Stimulated activated CD8-positive, alpha-beta memory T cell treated with anti-CD3 and anti-CD28 coated beads, Interleukin-4, amount 100 ng/mL, for 24 hours (primary cell): ENCODE measurements at regions not wholly inside any gene's neighbourhood (a gene's known extent, or its start where the extent isn't known, plus 50 kb on each side); places are given as distances from the start of the nearest gene placed in this dataset.

Experiments used
- DNase-seq: peaks from one replicate; pipeline ENCODE4 v3.0.0-alpha.2; 2020; ENCODE audit warnings: low read depth

DNA sequence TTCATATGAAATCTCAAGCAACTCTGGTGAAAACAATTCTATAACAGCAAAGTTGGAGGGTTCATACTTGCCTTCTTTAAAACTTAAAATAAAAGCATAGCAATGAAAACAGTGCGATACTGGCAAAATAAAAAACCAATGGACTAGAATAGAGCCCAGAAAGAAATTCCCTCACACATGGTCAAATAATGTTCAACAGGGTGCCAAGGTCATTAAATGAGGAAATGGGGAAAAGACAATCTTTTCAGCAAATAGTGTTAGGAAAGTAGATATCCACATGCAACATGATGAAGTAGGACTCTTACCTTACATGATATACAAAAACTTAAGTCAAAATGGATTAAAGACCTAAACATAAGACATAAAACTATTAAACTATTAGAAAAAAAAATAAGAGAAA, 970.2 kb upstream of the AGA start:
- no peak for DNase-seq

DNA sequence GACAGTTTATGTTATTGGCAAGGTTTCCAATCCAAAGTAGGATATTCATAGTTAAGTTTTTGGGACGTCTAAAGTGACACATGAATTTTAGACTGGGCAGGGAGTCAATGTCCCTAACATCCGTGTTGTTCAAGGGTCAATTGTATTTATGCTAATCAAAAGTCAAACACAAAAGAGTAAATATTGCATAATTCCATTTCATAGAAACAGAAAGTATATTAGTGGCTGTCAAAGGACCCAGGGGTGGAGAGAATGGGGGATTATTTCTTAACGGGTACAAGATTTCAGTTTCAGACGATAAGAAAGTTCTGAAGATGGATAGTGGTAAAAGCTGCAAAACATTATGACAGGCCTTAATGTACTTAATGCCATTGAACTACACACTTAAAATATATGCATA, 971.8 kb upstream of the AGA start:
- no peak for DNase-seq

DNA sequence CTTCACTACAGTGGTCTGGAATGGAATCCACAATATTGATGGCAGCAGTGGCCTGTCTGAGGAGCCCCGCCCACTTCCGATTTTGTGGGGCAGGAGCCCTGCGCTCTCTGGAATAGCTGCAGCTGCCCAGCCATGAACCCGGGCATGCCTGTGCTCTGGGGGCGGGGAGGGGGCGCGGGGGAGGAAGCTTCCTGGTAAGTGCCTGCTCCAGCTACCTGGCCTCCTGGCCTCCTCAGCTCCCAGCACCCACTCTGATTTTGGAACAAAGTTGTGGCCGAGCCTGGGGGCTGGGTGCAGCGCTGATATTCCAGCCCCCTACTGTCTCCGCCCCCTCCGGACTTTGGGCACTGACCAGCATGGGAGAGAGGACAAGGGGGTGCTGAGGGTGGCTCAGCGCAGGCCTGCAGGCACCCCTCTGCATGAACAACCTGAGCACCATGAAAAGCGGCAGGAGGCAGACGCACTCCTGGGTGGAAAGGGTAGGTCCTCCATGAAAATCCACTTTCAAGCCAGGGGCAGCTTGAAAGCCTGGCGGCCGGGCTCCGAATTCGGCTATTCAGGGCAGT, 972.7 kb upstream of the AGA start:
- DNase-seq, result no peak

DNA sequence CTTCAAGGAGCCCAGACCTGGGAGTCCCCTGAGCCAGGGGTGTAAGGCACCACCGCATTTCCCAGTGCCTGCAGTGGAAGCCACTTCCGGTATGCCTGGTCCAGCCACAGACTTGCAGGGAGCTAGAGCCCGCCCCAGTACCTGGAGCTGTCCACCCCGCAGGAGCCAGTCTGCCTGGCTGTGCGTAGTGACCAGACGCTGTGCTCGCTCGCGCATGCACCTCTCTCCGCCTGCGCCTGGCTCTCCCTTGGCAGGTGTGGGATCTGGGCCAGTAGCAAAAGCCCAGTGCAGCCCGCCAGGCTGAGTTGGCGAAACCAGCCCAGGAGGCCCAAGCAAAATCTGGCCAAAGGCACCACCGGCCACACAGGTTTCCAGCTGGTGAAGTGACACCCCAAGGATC, 973.7 kb upstream of the AGA start:
- no peak for DNase-seq

DNA sequence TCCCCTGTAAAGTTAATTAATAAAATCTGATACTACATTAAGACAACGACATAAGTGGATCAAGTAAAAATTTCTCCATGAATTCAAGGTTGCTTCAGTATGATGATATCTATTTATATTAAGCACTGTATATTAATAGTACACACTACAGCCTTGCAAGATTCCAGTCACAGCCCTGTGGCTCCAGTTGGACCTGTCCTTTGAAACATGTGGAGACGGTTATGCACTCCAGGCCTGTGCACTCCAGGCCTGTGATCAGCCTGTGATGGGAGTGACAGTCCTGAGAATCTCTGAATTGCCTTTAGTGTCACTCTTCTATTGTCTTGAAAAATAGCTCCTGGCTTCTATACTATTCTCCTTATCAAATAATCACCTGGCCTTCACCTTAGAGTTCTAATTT, 981.1 kb upstream of the AGA start:
- DNase-seq, result no peak

DNA sequence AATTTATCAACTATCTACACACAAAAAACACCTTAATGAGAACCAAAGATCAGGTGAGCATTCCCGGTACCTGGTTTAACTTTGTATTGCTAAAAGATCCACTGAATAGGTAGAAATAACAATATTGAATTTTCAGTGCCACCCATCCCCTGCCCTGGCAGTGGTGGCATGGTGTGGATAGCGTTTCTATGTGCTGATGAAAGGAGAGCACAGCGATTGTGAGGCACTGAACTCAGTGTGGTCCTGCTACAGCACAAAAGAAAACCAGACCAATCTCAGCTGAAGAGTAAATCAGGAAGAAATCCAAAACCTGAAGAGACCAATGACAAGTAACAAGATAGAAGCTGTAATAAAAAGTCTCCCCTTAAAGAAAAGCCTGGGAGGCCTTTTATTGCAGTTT, 984.6 kb upstream of the AGA start:
- no peak for DNase-seq

DNA sequence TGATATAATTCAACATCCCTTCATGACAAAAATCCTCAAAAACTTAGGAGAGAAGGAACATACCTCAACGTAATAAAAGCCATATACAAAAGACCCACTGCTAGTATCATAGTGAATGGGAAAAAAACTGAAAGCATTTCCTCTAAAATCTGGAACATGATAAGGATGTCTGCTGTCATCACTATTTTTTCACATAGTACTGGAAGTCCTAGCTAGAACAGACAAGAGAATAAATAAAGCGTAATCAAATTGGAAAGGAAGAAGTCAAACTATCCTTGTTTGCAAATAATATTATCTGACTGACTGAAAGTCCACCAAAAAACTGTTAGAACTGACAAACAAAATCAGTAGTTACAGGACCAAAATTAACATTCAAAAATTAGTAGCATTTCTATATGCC, 985.4 kb upstream of the AGA start:
- no peak for DNase-seq

DNA sequence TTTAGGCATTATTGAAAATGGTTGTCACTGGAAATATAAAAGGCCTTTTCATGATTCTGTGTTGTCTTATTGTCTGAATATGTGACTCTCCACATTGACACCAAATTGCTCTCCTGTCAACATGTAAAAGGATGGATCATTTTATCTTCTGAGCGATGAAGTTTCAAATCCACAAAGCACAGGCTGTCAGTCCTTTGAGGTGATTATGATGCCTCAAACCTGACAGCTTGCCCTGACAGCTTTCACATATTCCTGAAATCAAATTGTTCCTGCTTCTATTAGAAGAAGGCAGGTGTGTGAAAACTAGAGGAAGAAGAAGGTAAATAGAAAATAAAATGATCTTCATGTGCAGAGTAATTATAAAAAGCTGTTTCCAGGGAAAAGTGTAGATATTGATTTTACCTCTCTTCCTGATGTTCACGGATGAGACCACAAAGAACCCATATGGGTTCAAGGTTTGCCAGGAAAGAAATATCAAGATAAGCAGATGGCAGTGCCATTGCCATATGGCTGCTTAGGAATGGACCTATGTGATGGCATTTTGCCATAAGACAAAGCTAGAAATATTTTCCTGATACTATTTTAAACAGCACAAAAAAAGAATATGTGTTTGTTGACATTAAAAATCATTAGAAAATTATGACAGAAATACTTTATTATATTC, 1006.3 kb upstream of the AGA start:
- DNase-seq, result no peak

DNA sequence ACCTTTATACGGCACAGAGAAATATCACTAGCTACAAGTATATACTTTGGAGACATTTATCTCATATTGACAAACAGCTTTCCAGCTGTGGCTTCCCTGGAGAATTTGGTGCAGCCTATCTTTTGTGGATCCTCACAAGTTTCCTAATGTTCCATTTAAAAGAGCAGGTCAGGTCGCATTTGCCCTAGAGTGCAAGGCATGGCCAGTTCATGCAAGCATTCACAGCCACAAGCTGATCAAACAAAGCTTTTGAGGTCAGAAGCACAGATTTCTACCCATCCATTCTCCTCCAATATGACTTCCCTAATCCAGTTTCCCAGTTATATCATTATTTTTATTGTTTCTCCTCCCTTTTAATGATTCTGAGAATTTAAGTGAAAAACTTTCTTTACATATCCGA, 1008.4 kb upstream of the AGA start:
- DNase-seq, result no peak

DNA sequence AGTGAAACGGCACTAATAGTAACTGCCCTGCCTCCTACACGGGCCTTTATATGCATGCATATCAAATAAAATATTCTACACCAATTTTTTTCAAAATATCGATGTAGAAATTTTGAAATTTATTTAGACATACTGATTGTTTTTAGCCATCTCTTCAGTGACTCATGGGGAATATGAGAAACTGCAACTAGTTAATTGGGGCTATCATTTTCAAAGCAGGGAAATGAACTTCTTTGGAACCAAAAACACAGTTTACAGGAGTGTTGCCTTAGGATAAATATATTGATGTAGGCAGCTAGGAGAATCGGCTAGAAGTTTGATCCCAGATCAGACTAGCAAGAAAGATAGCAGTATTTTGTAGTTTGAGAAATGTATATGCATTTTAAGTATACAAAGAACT, 1010.8 kb upstream of the AGA start:
- DNase-seq, result no peak

DNA sequence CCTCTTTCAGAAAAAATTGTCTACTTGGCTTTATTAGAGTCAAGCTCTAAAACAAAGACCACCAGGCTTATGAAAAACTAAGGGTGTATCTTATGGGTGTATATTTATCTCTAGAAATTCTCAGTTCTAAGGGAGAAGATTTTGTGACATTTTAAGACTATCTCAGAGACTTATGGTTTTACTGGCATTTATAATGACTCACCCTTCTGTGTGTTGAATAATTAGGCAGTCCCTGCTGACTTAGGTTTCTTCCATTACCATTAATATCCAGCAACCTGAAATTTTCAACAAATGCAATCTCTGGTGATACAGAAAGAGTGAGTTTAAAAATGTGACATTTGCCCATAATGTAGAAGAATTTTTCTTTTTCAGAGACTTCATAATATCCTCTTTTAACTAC, 1015.0 kb upstream of the AGA start:
- no peak for DNase-seq

DNA sequence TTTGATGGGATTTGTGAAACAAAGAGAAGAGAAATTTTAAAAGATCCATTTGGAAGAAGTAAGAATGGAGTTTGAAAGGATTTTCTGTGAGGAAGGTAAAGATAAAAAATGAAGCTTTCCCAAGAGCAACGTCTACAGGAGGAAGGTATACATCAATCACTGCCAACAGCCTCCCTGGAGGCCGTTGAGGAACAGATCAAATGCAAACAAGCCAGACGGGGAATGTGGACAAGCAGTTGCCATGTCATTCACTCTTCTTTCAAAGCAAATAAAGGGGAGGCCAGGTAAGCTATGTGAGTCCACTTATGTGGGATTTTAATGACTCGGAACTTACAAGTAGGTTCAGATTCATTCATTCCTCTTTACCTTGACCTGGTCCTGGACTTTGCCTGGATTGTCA, 1020.5 kb upstream of the AGA start:
- DNase-seq, result no peak

DNA sequence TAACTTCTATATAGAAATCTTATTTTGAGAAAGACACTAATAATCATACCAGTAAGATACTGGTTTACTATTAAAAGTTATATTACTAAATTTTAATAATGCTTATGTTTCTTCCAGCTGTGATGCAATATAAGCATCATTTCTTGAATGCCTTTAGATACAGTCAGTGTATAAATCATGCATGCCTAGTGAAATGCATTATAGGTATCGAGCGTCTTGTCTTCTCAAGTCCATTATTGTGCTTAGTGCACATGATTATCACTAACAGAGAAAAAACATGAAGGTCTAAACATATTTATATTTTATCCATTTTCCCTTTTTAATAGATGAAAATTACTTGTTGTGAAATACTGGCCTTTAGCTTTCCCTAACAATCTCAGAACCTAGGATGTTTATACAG, 1021.5 kb upstream of the AGA start:
- no peak for DNase-seq

DNA sequence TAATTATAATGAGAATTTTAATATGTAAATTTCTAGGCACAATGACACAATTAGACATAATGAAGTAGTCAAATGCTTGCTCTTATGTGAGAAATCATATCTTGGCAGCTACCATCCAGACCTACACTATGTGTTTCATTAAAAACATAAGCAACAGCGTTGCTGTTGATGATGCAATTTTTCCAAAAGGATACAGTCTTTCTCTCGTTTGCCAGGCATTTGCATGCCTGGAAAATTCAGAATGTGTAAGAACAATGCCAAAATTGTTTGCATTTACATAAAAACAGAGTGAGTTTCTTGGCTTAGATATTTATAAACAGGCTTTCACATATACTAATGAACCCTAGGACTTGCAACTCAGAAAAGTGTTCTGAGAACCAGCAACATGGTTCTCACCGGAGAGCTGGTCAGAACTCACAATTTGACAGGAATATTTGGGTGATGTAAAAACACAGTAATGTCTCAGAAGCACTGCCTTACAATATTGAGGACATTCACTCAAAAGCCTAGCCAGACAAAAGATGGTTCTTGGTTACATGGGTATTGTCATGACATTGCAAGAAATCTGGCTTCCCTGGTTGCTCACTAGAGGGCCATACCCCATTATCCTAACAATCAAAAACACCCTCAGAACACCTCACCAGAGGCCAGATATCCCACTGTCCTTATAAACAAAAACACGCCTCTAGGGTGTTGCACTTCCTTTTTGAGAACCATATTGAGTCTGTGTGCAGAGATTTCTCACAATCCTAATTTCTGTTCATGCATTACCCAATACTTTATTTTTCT, 1029.0 kb upstream of the AGA start:
- no peak for DNase-seq

DNA sequence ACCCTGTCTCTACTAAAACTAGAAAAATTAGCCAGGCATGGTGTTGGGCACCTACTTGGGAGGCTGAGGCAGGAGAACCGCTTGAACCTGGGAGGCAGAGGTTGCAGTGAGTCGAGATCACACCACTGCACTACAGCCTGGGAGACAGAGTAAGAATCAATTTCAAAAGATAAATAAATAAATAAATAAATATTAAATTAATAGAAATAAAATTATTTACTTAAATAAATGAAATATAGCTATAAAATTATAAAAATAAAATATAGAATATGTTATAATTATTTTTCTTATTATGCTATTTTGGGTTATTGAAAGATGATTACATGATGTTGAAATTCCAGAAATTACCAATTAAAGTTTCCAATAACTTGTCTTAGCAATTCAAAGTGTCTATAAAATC, 1029.8 kb upstream of the AGA start:
- DNase-seq, result no peak

DNA sequence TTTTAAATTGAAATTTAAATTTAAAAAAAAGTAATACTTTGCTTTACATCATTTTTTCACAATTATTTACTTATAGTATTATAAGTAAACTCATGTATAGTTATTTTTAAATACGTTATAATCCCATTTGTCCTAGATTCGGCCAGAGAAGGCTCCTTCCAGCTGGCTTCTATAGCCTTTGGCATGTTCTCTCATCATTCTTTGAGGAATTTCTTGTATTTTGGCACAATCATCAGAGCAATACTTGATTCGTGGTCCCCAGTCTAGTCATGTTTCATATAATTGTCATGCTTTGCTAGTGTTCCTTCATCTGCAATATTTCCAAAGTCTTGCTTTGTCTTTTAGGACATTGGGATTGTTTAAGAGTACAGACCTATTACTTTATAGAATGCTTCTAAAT, 1037.9 kb upstream of the AGA start:
- no peak for DNase-seq

DNA sequence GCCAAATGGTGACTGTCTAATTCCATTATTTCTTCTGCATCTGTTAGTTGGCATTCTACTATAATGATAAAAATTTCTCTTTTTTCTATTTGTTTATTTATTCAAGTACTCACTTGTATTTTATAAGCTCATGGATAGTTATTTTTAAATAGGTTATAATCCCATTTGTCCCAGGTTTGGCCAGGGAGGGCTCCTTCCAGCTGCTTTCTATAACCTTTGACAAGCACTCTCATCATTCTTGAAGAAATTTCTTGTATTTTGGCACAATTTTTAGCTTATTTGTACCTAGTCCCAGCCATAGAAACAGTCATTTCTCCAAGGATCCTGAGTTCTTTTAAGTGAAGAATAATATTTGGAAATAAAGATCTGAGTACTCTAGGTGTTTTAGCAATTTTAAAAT, 1038.6 kb upstream of the AGA start:
- no peak for DNase-seq

DNA sequence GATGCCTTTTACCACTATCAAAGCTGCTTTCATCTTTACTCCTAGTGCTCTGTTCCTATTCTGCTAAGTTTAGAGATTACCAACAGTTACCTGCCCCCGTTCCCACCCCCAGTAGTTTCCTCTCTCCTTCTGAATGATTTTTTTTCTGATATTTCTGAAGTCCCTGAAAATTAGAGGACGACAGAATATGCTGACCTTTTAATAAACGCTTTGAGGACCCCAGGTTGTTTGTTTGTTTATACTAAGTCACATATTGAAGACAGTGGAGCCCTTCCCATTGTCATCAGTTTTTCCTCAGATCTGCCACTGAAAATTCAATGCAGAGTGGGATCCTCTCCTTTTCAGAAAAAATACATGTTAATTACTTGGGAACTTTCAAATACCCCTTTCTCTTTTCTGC, 1039.3 kb upstream of the AGA start:
- DNase-seq, result no peak

DNA sequence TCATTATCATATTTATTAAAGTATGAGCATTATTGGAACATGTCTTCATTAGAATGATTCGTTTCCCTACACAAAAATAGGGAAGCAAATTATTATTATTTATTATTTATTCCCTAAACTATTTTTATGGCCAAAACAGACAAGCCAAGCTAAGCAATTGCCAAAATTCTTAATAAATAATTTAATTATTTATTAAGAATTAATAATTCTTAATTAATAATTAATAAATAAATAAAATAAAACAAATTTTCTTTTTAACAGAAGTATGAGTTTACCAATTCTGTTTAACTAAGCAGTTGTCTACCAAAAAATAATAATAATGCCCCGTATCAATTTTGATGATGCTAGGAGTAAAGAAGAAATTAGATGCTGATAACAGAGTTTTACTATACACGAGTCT, 1080.8 kb upstream of the AGA start:
- no peak for DNase-seq

DNA sequence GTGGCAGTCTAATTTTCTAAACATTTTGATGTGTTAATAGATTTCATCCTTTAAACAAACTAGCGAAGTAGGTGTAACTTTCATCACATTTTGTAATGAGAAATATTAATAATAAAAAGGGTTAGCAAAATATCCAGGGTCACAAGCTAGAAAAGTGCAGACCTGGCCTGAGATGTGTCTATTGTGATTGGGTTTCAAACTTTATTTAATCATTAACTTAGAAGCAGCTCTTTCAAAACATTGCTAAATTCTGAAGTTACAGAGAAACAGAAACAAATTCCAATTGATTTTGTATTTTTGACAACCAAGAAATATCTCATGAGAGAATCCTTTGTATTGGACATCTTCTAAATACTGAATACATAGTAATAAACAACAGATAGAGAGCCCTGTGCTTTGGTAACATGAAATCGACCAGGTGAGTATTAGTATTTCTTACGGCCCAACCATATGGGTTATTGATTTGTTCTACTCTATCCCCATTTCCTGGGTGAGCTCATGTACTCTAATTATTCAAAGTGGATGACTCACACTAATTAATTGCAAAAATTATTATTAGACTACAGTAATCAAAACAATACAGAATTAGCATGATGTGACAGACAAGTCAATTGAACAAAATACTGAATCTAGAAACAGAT, 1093.8 kb upstream of the AGA start:
- DNase-seq, result no peak

DNA sequence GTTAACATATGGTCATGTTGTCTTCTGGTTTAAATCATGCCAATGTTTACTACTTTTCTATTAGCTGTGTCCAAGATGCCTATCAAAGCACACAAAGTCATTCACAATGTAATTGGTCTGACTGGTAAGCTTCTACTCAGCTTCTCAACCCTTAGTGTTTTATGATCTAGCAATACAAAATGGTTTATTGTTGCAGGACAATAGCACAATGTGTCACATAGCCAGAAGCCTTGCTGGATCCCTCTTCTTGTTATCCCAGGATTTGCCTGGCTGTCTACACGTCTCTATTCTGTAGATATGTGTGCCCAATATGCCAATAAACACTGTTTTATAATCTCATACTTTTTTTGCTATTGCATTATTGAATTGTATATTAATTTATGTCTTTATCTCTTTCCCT, 1111.0 kb upstream of the AGA start:
- DNase-seq, result no peak

DNA sequence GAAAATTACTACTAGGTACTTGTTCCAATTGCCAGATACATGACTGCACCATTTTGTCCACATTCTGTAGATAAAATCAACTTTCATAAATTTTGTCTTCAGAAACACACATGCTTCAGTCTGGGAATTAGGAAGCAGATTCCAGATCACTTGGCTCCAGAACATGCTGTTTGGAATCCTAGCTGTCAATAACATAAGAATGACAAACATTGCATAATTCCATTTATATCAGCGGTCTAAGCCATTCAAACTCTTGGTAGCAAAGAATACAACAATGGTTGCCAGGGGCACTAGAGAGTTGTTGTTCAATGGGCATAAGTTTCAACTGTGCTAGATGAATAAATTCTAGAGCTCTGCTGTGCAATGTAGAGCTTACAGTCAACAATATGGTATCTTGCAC, 1112.1 kb upstream of the AGA start:
- DNase-seq, result no peak

DNA sequence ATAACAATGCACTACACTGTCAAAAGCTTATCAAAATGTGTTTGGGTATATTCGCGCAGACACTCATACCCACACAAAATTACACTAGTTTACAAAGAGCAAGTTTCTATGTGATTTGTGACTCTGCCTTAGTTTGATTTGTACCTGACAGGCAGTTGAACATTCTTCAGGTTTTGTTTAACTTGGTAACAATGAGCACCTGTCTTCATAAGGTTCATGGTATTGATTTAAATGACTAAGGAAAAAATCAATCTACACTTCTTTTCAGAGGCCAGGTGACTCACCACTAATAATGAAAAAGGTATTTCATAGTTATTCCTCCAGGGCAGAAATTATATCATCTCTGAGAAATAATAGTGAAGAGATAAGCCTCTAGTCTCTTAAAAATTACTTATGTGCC, 1114.6 kb upstream of the AGA start:
- no peak for DNase-seq
